Upper lobe of left lung (tissue), 6 donors: ENCODE measurements at regions not wholly inside any gene's neighbourhood (a gene's known extent, or its start where the extent isn't known, plus 50 kb on each side); places are given as distances from the start of the nearest gene placed in this dataset.
A peak's percentile ranks its signal among the peaks of the same experiment; 100 is the strongest.

ENCODE experiments used
- ATAC-seq, 2 donors: fragments of 200-7000 bp; cut with Tn5 transposase; one replicate each; pipeline ENCODE4 v1.9.1; 2022; ENCODE audit warnings: mild to moderate bottlenecking in 2 of 2, moderate library complexity in 2 of 2; ENCODE audit not compliant: low FRiP score in 2 of 2
- DNase-seq, 2 donors: peaks; one replicate each; pipeline ENCODE4 v3.0.0-alpha.2; 2019 to 2020
- H3K27ac ChIP-seq, 4 donors: fragments of 200-600 bp; sonication (generic); one replicate each; pipeline ENCODE4 v1.5.1; 2016 to 2019
- H3K27me3 ChIP-seq, 4 donors: fragments of 200-600 bp; sonication (generic); one replicate each; pipeline ENCODE4 v1.5.1; 2017 to 2019
- H3K36me3 ChIP-seq, 4 donors: fragments of 200-600 bp; sonication (generic); one replicate each; pipeline ENCODE4 v1.5.1; 2016 to 2019
- H3K4me1 ChIP-seq, 4 donors: fragments of 200-600 bp; sonication (generic); one replicate each; pipeline ENCODE4 v1.5.1; 2018 to 2019
- H3K4me3 ChIP-seq, 4 donors: fragments of 200-600 bp; sonication (generic); one replicate each; pipeline ENCODE4 v1.5.1; 2017 to 2019; ENCODE audit warnings: mild to moderate bottlenecking in 2 of 4, moderate library complexity in 1 of 4
- H3K9me3 ChIP-seq, 4 donors: fragments of 200-600 bp; sonication (generic); one replicate each; pipeline ENCODE4 v1.5.1; 2018 to 2019
- CTCF ChIP-seq, 6 experiments: fragments of 450-650 bp in 4 of 6; fragments of 200-600 bp in 2 of 6; sonication (generic) in 2 of 6; IDR thresholded peaks; one replicate each; pipeline ENCODE4 v1.5.1; 2016 to 2019; ENCODE audit warnings: antibody characterized with exemption in 6 of 6
- EP300 ChIP-seq, 4 donors: sonication (generic); formaldehyde crosslinking; IDR thresholded peaks; one replicate each; pipeline ENCODE4 v1.5.1; 2017; ENCODE audit warnings: antibody characterized with exemption in 4 of 4, control low read depth in 2 of 4
- POLR2A ChIP-seq, 4 donors: fragments of 450-650 bp; IDR thresholded peaks; one replicate each; pipeline ENCODE4 v1.5.1; 2016 to 2017; ENCODE audit warnings: antibody characterized with exemption in 4 of 4, mild to moderate bottlenecking in 2 of 4
- POLR2AphosphoS5 ChIP-seq, 2 donors: sonication (generic); formaldehyde crosslinking; IDR thresholded peaks; one replicate each; pipeline ENCODE4 v1.5.1; 2017; ENCODE audit warnings: antibody characterized with exemption in 2 of 2
- WGBS, 2 donors: methylation state at CpG; one replicate each; pipeline ENCODE4 v1.1.5; 2017 to 2018; 5-methylcytosine and 5-hydroxymethylcytosine counted together
- donor health status: DM: no; HTN: no; CAD: no; lungs with moderate emphysema.
- donor health status: DM: no; HTN: yes; CAD: no; lungs with severe emphysema.

- no peak overlapping the region for H3K27ac ChIP-seq
- no peak for DNase-seq
- H3K27me3 ChIP-seq = no peaks in the 10 kb centered on the region
- H3K36me3 ChIP-seq = no peaks in the 10 kb centered on the region
- no peak for TF ChIP-seq POLR2A (IDR thresholded peaks at IDR 0.05)
- H3K4me3 ChIP-seq = no peak overlapping the region
- H3K9me3 ChIP-seq = no peaks in the 10 kb centered on the region
- peaks cover 0 to 5% (median 0%) of the 10 kb centered on the region in 4 donors for H3K4me1 ChIP-seq
- ATAC-seq = no peak
Observed at GRCh38 chr2:128621074-128621473, 302.4 kb upstream of the HS6ST1 start.

- TF ChIP-seq POLR2AphosphoS5 (IDR thresholded peaks at IDR 0.05) (peak; percentile 11 to 32), EP300 (IDR thresholded peaks at IDR 0.05) (no peak), POLR2A (IDR thresholded peaks at IDR 0.05) (no peak), CTCF (IDR thresholded peaks at IDR 0.05) (no peak)
- no peaks in the 10 kb centered on the region for H3K36me3 ChIP-seq
- H3K27ac ChIP-seq = no peak overlapping the region
- WGBS, 2 donors = 54 to 83% methylated on average over 1 to 7 of the region's 7 CpGs
- peaks cover 0 to 5% (median 0%) of the 10 kb centered on the region in 4 donors for H3K4me1 ChIP-seq
- H3K9me3 ChIP-seq = no peaks in the 10 kb centered on the region
- no peaks in the 10 kb centered on the region for H3K27me3 ChIP-seq
- peak in 1 of 2 donors; percentile 58 for DNase-seq
- no peak overlapping the region for H3K4me3 ChIP-seq
- peak in 1 of 2 donors; percentile 59 for ATAC-seq
Observed at GRCh38 chr2:128622371-128622770, 303.7 kb upstream of the HS6ST1 start.

GRCh38 chr2:128622955-128623620 is 304.4 kb upstream of the HS6ST1 start:
- no peak for TF ChIP-seq POLR2AphosphoS5 (IDR thresholded peaks at IDR 0.05)
- no peak for TF ChIP-seq POLR2A (IDR thresholded peaks at IDR 0.05)
- TF ChIP-seq EP300 (IDR thresholded peaks at IDR 0.05) = no peak
- no peak for TF ChIP-seq CTCF (IDR thresholded peaks at IDR 0.05)
- H3K36me3 ChIP-seq = no peaks in the 10 kb centered on the region
- DNase-seq = no peak

GRCh38 chr2:128623776-128624761 is 305.4 kb upstream of the HS6ST1 start:
- Histone ChIP-seq H3K4me1 (peaks cover 0 to 5% (median 0%) of the 10 kb centered on the region in 4 donors), H3K36me3 (no peaks in the 10 kb centered on the region), H3K9me3 (no peaks in the 10 kb centered on the region), H3K27me3 (no peaks in the 10 kb centered on the region), H3K4me3 (no peak overlapping the region), H3K27ac (no peak overlapping the region)
- 74 to 84% methylated on average over 16 to 18 of the region's 18 CpGs for WGBS, 2 donors
- DNase-seq = no peak
- ATAC-seq = peak in 1 of 2 donors; percentile 33
- no peak for TF ChIP-seq CTCF (IDR thresholded peaks at IDR 0.05)
- no peak for TF ChIP-seq POLR2AphosphoS5 (IDR thresholded peaks at IDR 0.05)
- no peak for TF ChIP-seq POLR2A (IDR thresholded peaks at IDR 0.05)
- TF ChIP-seq EP300 (IDR thresholded peaks at IDR 0.05) = no peak

More at GRCh38 chr2:128622955-128623620, 304.4 kb upstream of the HS6ST1 start:
- no peaks in the 10 kb centered on the region for H3K9me3 ChIP-seq
- no peak overlapping the region for H3K27ac ChIP-seq
- H3K27me3 ChIP-seq = no peaks in the 10 kb centered on the region
- H3K4me1 ChIP-seq = peaks cover 0 to 5% (median 0%) of the 10 kb centered on the region in 4 donors
- no peak overlapping the region for H3K4me3 ChIP-seq
- no peak for ATAC-seq
- WGBS, 2 donors = 92 to 93% methylated on average over 9 to 13 of the region's 13 CpGs

- Histone ChIP-seq H3K4me3 (no peak overlapping the region), H3K27ac (no peak overlapping the region), H3K36me3 (no peaks in the 10 kb centered on the region), H3K9me3 (no peaks in the 10 kb centered on the region), H3K4me1 (peaks cover 0 to 5% (median 0%) of the 10 kb centered on the region in 4 donors), H3K27me3 (no peaks in the 10 kb centered on the region)
- no peak for ATAC-seq
- 98 to 100% methylated on average over 2 to 6 of the region's 6 CpGs for WGBS, 2 donors
- TF ChIP-seq POLR2AphosphoS5 (IDR thresholded peaks at IDR 0.05) (no peak), CTCF (IDR thresholded peaks at IDR 0.05) (no peak), POLR2A (IDR thresholded peaks at IDR 0.05) (no peak), EP300 (IDR thresholded peaks at IDR 0.05) (no peak)
- no peak for DNase-seq
Observed at GRCh38 chr2:128624956-128625355, 306.3 kb upstream of the HS6ST1 start.
